BLaER1 treated with 17β-estradiol and CSF1 and Interleukin-3, amounts not matched to agents 10 nM and 100 nM (cell line): ENCODE measurements at regions not wholly inside any gene's neighbourhood (a gene's known extent, or its start where the extent isn't known, plus 50 kb on each side); places are given as distances from the start of the nearest gene placed in this dataset.

Experiments used
- H3K27ac ChIP-seq, 11 experiments: shearing (Covaris generic); formaldehyde crosslinking; 2 replicates each; pipeline ENCODE4 v1.8.1; 2022
- H3K27me3 ChIP-seq, 11 experiments: shearing (Covaris generic); formaldehyde crosslinking; 2 replicates each; pipeline ENCODE4 v1.8.1; 2022
- H3K36me3 ChIP-seq, 11 experiments: shearing (Covaris generic); formaldehyde crosslinking; 2 replicates each; pipeline ENCODE4 v1.8.1; 2022
- H3K4me1 ChIP-seq, 10 experiments: shearing (Covaris generic); formaldehyde crosslinking; 2 replicates each; pipeline ENCODE4 v1.8.1; 2022
- H3K4me2 ChIP-seq, 11 experiments: shearing (Covaris generic); formaldehyde crosslinking; 2 replicates each; pipeline ENCODE4 v1.8.1; 2022
- H3K4me3 ChIP-seq, 10 experiments: shearing (Covaris generic); formaldehyde crosslinking; 2 replicates each; pipeline ENCODE4 v1.8.1; 2022
- H3K9ac ChIP-seq, 11 experiments: shearing (Covaris generic); formaldehyde crosslinking; 2 replicates each; pipeline ENCODE4 v1.8.1; 2022
- H3K9me3 ChIP-seq, 11 experiments: shearing (Covaris generic); formaldehyde crosslinking; replicated peaks in 1 of 11; 2 replicates each; pipeline ENCODE4 v1.8.1; 2022
- H4K20me1 ChIP-seq, 11 experiments: shearing (Covaris generic); formaldehyde crosslinking; 2 replicates each; pipeline ENCODE4 v1.8.1; 2022
- Cebpa-rat ChIP-seq, 11 experiments: shearing (Covaris generic); IDR thresholded peaks; 2 replicates each; pipeline ENCODE4 v1.8.1; 2022

DNA sequence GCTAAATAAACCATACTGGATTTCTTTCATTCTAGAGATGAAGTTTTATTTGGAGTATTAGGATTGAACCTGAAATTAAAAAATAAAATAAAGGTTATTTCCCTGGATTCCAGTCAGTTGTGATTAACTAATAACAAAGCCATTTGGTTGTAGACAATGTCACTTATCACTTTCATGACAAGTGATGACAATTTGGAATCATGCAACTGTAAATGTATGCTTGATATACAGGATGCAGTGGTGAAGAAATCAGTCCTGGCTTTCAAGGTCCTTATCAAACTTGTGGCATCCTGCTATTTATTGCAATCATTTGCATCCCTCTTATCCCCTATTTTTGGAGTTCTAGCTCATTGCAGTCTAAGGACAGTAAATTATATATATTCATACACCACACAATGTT is 425.2 kb downstream of the CHL1 start:
- Histone ChIP-seq H3K4me3 (no peak overlapping the region), H3K4me2 (no peak overlapping the region), H4K20me1 (no peaks in the 10 kb centered on the region), H3K4me1 (no peaks in the 10 kb centered on the region), H3K9me3 (no peaks in the 10 kb centered on the region), H3K9ac (no peak overlapping the region), H3K27ac (no peak overlapping the region), H3K27me3 (no peaks in the 10 kb centered on the region), H3K36me3 (no peaks in the 10 kb centered on the region)
- TF ChIP-seq Cebpa-rat (IDR thresholded peaks at IDR 0.05), result no peak

DNA sequence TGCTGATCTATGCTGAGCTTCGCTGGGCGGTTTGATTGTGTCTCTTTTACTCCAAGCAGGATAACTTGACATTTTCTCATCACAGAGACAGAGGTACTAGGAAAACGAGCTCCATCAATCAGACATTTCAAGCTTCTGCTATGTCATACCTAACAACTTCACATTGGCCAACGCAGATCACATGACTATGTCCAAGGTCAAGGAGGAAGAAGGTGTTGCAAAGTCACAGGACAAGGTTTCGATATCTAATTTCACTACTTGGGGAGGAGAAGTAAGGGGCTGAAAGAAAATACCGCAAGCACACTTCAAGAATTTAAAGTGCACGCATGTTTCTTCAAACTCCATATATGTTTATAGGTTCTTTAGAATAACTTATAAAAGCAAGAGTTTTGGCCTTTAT is 425.8 kb downstream of the CHL1 start:
- TF ChIP-seq Cebpa-rat (IDR thresholded peaks at IDR 0.05), result no peak
- H3K36me3 ChIP-seq, result no peaks in the 10 kb centered on the region

DNA sequence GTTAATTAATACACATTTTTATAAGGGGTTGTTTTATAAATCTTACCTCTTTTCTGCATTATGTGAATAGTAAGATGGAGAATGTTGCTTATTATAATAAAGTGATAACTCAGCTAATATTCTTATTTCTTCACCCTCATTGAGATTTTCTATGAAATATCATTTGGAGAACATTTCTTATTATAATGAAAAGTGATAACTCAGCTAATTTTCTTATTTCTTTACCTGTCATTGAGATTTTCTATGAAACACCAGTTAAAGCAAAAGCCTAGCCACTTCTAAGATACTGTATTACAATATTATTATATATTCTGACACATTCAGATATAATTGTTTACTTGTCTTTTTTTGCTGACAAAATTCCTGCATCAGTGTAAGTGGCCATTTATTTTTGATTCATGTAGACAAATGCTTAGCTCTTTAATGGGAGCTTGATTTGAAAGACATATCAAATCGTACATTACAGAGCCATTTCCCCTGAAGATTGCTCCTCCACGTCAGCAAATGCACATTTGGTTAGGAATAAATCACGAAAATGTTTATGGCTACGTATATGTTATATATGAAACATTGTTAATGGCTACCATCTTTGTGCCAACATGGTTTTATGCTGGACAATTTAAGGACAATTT is 427.5 kb downstream of the CHL1 start:
- H3K4me3 ChIP-seq, result no peak overlapping the region
- H3K9me3 ChIP-seq, result no peaks in the 10 kb centered on the region
- no peaks in the 10 kb centered on the region for H3K36me3 ChIP-seq
- no peaks in the 10 kb centered on the region for H3K4me1 ChIP-seq
- no peak overlapping the region for H3K9ac ChIP-seq
- H3K27ac ChIP-seq, result no peak overlapping the region
- H4K20me1 ChIP-seq, result no peaks in the 10 kb centered on the region; a peak in 1 of 22 replicates
- H3K4me2 ChIP-seq, result no peak overlapping the region
- H3K27me3 ChIP-seq, result no peaks in the 10 kb centered on the region
- TF ChIP-seq Cebpa-rat (IDR thresholded peaks at IDR 0.05), result no peak

More for the DNA sequence above, 425.8 kb downstream of the CHL1 start:
- Histone ChIP-seq H3K9ac (no peak overlapping the region), H3K27ac (no peak overlapping the region), H3K9me3 (no peaks in the 10 kb centered on the region), H3K27me3 (no peaks in the 10 kb centered on the region), H4K20me1 (no peaks in the 10 kb centered on the region), H3K4me3 (no peak overlapping the region), H3K4me2 (no peak overlapping the region), H3K4me1 (no peaks in the 10 kb centered on the region)

DNA sequence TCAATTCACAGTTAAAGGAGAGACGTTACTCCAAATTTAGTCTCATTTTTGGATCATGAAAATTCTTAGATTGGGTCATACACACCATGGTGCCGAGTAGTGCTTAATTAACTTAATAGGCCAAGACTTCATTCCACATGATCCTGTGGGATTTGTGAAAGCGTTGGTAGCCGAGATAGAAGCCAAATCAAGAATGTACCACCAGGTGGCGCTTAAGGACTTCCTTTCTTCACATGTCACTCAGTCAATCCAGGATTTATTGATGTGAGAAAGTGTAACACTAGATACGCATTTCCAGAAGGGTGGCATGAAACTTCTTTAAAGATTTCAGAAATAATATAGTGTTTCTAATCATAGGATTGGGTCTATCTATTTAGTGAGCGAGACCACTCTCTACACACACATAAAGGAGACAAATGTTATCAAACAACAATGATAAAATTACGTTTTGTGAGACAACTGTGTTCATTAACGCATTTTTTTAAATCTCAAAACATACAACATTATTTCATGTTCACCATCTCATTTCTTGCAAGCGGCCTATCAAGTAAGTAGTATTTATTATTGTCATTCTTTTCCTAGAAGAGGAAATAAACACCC is 436.1 kb downstream of the CHL1 start:
- no peaks in the 10 kb centered on the region for H3K4me1 ChIP-seq
- H3K4me3 ChIP-seq, result no peak overlapping the region
- H3K27me3 ChIP-seq, result no peaks in the 10 kb centered on the region
- no peak overlapping the region for H3K9ac ChIP-seq
- no peaks in the 10 kb centered on the region for H3K9me3 ChIP-seq
- no peaks in the 10 kb centered on the region; a peak in 1 of 22 replicates for H4K20me1 ChIP-seq
- TF ChIP-seq Cebpa-rat (IDR thresholded peaks at IDR 0.05), result no peak
- H3K36me3 ChIP-seq, result no peaks in the 10 kb centered on the region
- H3K27ac ChIP-seq, result no peak overlapping the region
- H3K4me2 ChIP-seq, result no peak overlapping the region

DNA sequence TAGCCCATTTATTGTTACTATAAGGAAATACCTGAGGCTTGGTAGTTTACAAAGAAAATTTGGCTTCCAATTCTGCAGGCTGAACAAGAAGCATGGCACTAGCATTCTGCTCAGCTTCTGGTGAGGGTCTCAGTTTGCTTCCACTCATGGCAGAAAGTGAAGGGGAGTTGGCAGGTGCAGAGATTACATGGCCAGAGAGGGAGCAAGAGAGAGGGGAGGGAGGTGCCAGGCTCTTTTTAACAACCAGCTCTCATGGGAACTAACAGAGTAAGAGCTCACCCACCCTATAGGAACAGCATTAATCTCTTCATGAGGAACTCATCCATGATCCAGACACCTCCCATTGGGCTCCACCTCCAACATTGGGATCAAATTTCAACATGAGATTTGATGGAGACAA is 437.9 kb downstream of the CHL1 start:
- Histone ChIP-seq H4K20me1 (no peaks in the 10 kb centered on the region), H3K4me2 (no peak overlapping the region), H3K9ac (no peak overlapping the region), H3K27me3 (no peaks in the 10 kb centered on the region), H3K27ac (no peak overlapping the region), H3K4me1 (no peaks in the 10 kb centered on the region), H3K9me3 (no peaks in the 10 kb centered on the region), H3K4me3 (no peak overlapping the region), H3K36me3 (no peaks in the 10 kb centered on the region)
- no peak for TF ChIP-seq Cebpa-rat (IDR thresholded peaks at IDR 0.05)

DNA sequence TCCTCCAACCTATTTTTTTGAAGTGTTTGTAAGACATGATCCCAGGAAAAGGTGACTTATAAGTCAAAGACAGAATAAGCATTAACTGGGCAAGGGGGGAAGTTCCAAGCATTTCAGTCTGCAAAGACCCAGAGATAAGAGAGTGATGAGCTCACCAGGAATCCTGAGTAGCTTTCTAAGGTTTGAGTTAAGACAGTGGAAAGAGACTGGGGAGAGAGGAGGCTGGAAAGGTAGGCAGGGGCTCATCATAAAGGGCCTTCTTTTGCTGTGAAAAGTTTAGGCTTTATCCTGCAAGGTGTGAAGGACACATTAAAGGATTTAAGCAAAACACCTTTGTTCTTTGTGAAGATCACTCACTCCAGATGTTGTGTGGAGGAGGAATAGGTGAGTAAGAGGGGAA is 438.8 kb downstream of the CHL1 start:
- no peak overlapping the region for H3K4me2 ChIP-seq
- no peaks in the 10 kb centered on the region for H3K4me1 ChIP-seq
- TF ChIP-seq Cebpa-rat (IDR thresholded peaks at IDR 0.05), result no peak
- no peaks in the 10 kb centered on the region for H3K36me3 ChIP-seq
- no peaks in the 10 kb centered on the region for H3K27me3 ChIP-seq
- no peak overlapping the region for H3K27ac ChIP-seq
- no peak overlapping the region for H3K9ac ChIP-seq
- no peaks in the 10 kb centered on the region for H4K20me1 ChIP-seq
- no peaks in the 10 kb centered on the region for H3K9me3 ChIP-seq
- H3K4me3 ChIP-seq, result no peak overlapping the region

DNA sequence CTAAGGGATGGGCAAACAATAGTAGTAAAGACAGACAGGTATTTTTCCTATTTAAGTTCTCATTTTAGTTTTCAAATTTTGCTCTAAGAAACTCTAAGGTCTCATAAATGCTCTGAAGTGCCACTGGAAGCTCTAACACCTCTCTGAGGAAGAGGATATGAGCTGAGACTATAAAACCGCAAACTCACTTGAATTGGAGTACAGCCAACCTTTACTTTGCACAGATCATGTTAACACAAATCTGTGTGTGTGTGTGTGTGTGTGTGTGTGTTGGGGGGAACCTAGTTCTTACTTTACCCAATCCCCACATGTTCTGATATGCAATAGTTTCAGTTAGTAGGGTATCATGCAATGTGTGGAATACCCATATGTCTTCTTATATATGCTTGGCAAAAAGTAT is 446.8 kb downstream of the CHL1 start:
- H3K27me3 ChIP-seq, result no peaks in the 10 kb centered on the region
- H3K9ac ChIP-seq, result no peak overlapping the region
- no peak overlapping the region for H3K27ac ChIP-seq
- H3K9me3 ChIP-seq, result no peaks in the 10 kb centered on the region
- TF ChIP-seq Cebpa-rat (IDR thresholded peaks at IDR 0.05), result no peak
- no peak overlapping the region for H3K4me2 ChIP-seq
- no peak overlapping the region for H3K4me3 ChIP-seq
- H3K36me3 ChIP-seq, result no peaks in the 10 kb centered on the region
- H3K4me1 ChIP-seq, result peaks cover 0 to 6% (median 0%) of the 10 kb centered on the region in 10 experiments; a peak in 1 of 20 replicates
- no peaks in the 10 kb centered on the region for H4K20me1 ChIP-seq

DNA sequence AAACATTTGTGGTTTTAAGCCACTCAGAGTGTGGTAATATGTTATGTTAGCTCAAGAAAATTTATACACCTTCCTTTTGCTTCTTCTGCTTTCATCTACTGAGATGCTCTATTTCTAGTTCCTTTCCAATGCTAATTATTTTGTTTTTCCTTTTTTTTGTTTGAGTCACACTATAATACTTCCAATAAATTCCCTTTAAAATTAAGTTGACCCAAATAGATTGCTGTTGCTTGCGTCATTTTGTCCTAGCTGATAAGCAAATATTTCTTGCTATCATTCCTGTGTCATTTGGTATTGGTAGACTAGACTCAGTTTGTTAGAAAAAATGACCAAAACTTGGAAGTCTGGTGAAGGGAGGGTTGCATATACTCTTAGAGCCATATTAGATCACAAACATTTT is 437.0 kb upstream of the CNTN6 start:
- no peak for TF ChIP-seq Cebpa-rat (IDR thresholded peaks at IDR 0.05)
- no peak overlapping the region for H3K4me2 ChIP-seq
- H3K9me3 ChIP-seq, result no peaks in the 10 kb centered on the region
- H3K4me1 ChIP-seq, result peaks cover 0 to 8% (median 0%) of the 10 kb centered on the region in 10 experiments; a peak in 5 of 20 replicates
- no peak overlapping the region for H3K4me3 ChIP-seq
- H3K27me3 ChIP-seq, result no peaks in the 10 kb centered on the region
- H3K36me3 ChIP-seq, result no peaks in the 10 kb centered on the region
- H3K27ac ChIP-seq, result no peak overlapping the region
- H3K9ac ChIP-seq, result no peak overlapping the region
- H4K20me1 ChIP-seq, result no peaks in the 10 kb centered on the region

DNA sequence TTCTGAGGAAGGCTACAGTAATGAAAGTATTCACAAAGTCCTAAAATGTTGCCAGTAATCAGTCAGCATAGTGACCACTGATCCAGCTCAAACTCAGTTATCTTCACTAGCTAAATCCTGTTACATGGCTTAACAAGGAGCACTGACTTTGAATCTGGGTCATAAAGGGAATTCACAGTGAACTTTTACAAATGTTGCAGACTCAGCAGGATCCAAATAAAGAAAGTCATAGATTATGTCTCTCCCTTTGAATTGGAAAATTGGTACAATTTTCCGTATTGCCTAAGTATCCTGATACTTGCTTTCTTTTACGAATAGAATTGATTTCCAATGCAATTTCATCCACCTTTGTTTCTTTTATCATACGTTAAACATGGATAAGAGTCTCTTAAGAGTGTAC is 431.5 kb upstream of the CNTN6 start:
- H3K27ac ChIP-seq, result no peak overlapping the region
- no peaks in the 10 kb centered on the region for H3K4me1 ChIP-seq
- no peak overlapping the region for H3K4me2 ChIP-seq
- H3K9ac ChIP-seq, result no peak overlapping the region
- H3K4me3 ChIP-seq, result no peak overlapping the region
- no peaks in the 10 kb centered on the region for H3K36me3 ChIP-seq
- H3K9me3 ChIP-seq, result no peaks in the 10 kb centered on the region
- no peaks in the 10 kb centered on the region for H3K27me3 ChIP-seq
- TF ChIP-seq Cebpa-rat (IDR thresholded peaks at IDR 0.05), result no peak
- H4K20me1 ChIP-seq, result no peaks in the 10 kb centered on the region

DNA sequence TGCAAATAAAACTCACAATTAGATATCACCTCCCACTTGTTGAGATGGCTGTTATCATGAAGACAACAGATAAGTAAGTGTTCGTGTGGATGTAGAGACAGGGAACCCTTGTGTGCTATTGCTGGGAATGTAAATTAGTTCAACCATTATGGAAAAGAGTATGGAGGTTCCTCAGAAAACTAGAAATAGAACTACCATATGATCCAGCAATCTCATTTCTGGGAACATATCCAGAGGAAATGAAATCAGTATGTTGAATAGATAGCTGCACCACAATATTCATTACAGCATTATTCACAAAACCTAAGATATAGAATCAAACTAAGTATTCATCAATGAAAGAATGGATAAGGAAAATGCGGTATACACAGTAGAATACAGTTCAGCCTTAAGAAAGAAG is 418.7 kb upstream of the CNTN6 start:
- H3K9me3 ChIP-seq, result peaks cover 0 to 12% (median 0%) of the 10 kb centered on the region in 11 experiments; a peak in 3 of 22 replicates
- no peaks in the 10 kb centered on the region for H3K27me3 ChIP-seq
- H4K20me1 ChIP-seq, result no peaks in the 10 kb centered on the region
- no peak for TF ChIP-seq Cebpa-rat (IDR thresholded peaks at IDR 0.05)
- H3K36me3 ChIP-seq, result no peaks in the 10 kb centered on the region
- H3K4me2 ChIP-seq, result no peak overlapping the region
- no peak overlapping the region for H3K27ac ChIP-seq
- no peak overlapping the region for H3K9ac ChIP-seq
- H3K4me3 ChIP-seq, result no peak overlapping the region
- H3K4me1 ChIP-seq, result no peaks in the 10 kb centered on the region
